ENCODE measurements at regions not wholly inside any gene's neighbourhood (a gene's known extent, or its start where the extent isn't known, plus 50 kb on each side); places are given as distances from the start of the nearest gene placed in this dataset.
"Not testable (repeated sequence)": the region's sequence is repeated elsewhere in the genome, so short reads cannot be mapped to it uniquely, and the experiment has no call there.

GRCh38 chr20:29497261-29497671 is 1760.2 kb upstream of the DEFB115 start:
- DNase-seq (peak in 1 of 4 donors; percentile 79), ATAC-seq (no peak)
- no peaks in the 10 kb centered on the region for H3K36me3 ChIP-seq (replicated peaks in 1 of 2; ENCODE audit: insufficient read depth in 1 of 2, low read depth in 2 of 2)
- TF ChIP-seq POLR2A (IDR thresholded peaks at IDR 0.05) (peak in 1 of 3 donors; percentile 56), CTCF (IDR thresholded peaks at IDR 0.05) (no peak)
- peak overlapping the region in 1 of 4 donors; percentile 71 for H3K27ac ChIP-seq
- no peaks in the 10 kb centered on the region for H3K4me1 ChIP-seq
- H3K4me3 ChIP-seq, result peak overlapping the region in 1 of 2 donors; percentile 33
- H3K27me3 ChIP-seq, result no peaks in the 10 kb centered on the region
- intact Hi-C loops (cut with DNase I), result no loop called here
- 24 to 43% methylated on average over 28 to 39 of the region's 39 CpGs for WGBS, 2 donors
- peaks cover 0 to 5% (median 0%) of the 10 kb centered on the region in 3 donors for H3K9me3 ChIP-seq

GRCh38 chr20:29497684-29498083 is 1759.8 kb upstream of the DEFB115 start:
- ATAC-seq, result not testable (repeated sequence)

GRCh38 chr20:29500738-29501137 is 1756.7 kb upstream of the DEFB115 start:
- 50 to 52% methylated on average over 3 of the region's 3 CpGs for WGBS, 2 donors
- H3K36me3 ChIP-seq (replicated peaks in 1 of 2; ENCODE audit: insufficient read depth in 1 of 2, low read depth in 2 of 2); H3K27me3 ChIP-seq; ATAC-seq; intact Hi-C loops (cut with DNase I); H3K4me3 ChIP-seq; H3K4me1 ChIP-seq; H3K27ac ChIP-seq; H3K9me3 ChIP-seq: not testable (repeated sequence)
- DNase-seq, result peak in 1 of 4 donors; percentile 4

More at GRCh38 chr20:29497684-29498083, 1759.8 kb upstream of the DEFB115 start:
- intact Hi-C loops (cut with DNase I); H3K27me3 ChIP-seq; H3K36me3 ChIP-seq (replicated peaks in 1 of 2; ENCODE audit: insufficient read depth in 1 of 2, low read depth in 2 of 2); H3K4me1 ChIP-seq; H3K9me3 ChIP-seq: not testable (repeated sequence)
- peak overlapping the region in 1 of 4 donors; percentile 71 for H3K27ac ChIP-seq
- 40 to 52% methylated on average over 18 of the region's 18 CpGs for WGBS, 2 donors
- peak in 3 of 4 donors; percentile 8 to 14 (median 9) for DNase-seq
- peak overlapping the region in 1 of 2 donors; percentile 33 for H3K4me3 ChIP-seq

GRCh38 chr20:29514634-29515033 is 1742.8 kb upstream of the DEFB115 start:
- H3K27ac ChIP-seq; H3K27me3 ChIP-seq; intact Hi-C loops (cut with DNase I); ATAC-seq; H3K4me1 ChIP-seq; H3K36me3 ChIP-seq (replicated peaks in 1 of 2; ENCODE audit: insufficient read depth in 1 of 2, low read depth in 2 of 2); DNase-seq; H3K4me3 ChIP-seq: not testable (repeated sequence)
- H3K9me3 ChIP-seq, result peaks cover 0 to 16% (median 5%) of the 10 kb centered on the region in 3 donors
- 48 to 58% methylated on average over 13 of the region's 13 CpGs for WGBS, 2 donors

GRCh38 chr20:29516847-29517246 is 1740.6 kb upstream of the DEFB115 start:
- H3K27me3 ChIP-seq; ATAC-seq; intact Hi-C loops (cut with DNase I); H3K36me3 ChIP-seq (replicated peaks in 1 of 2; ENCODE audit: insufficient read depth in 1 of 2, low read depth in 2 of 2); H3K27ac ChIP-seq; H3K4me1 ChIP-seq; H3K4me3 ChIP-seq; DNase-seq: not testable (repeated sequence)
- H3K9me3 ChIP-seq, result peaks cover 0 to 11% (median 5%) of the 10 kb centered on the region in 3 donors
- 44 to 47% methylated on average over 5 of the region's 5 CpGs for WGBS, 2 donors

GRCh38 chr20:29519610-29520241 is 1737.7 kb upstream of the DEFB115 start:
- peak; percentile 17 to 50 (median 36) for TF ChIP-seq CTCF (IDR thresholded peaks at IDR 0.05)
- H3K36me3 ChIP-seq (replicated peaks in 1 of 2; ENCODE audit: insufficient read depth in 1 of 2, low read depth in 2 of 2); H3K27ac ChIP-seq; H3K9me3 ChIP-seq; H3K4me1 ChIP-seq; intact Hi-C loops (cut with DNase I); H3K4me3 ChIP-seq; DNase-seq; H3K27me3 ChIP-seq; ATAC-seq: not testable (repeated sequence)
- 21 to 32% methylated on average over 5 of the region's 5 CpGs for WGBS, 2 donors
